Fibroblast of villous mesenchyme (primary cell): ENCODE measurements at regions not wholly inside any gene's neighbourhood (a gene's known extent, or its start where the extent isn't known, plus 50 kb on each side); places are given as distances from the start of the nearest gene placed in this dataset.
"Not testable (repeated sequence)": the region's sequence is repeated elsewhere in the genome, so short reads cannot be mapped to it uniquely, and the experiment has no call there.

ENCODE experiments used
- DNase-seq: peaks from one replicate; pipeline ENCODE4 v3.0.0-alpha.2; 2010; ENCODE audit warnings: low read depth
- H3K4me3 ChIP-seq: 2 replicates; pipeline ENCODE4 v1.5.1; 2011; ENCODE audit warnings: low read depth, mild to moderate bottlenecking, low read length
- CTCF ChIP-seq: IDR thresholded peaks from 2 replicates; pipeline ENCODE4 v1.5.1; 2012; ENCODE audit warnings: low read depth, mild to moderate bottlenecking, low read length; ENCODE audit not compliant: insufficient read depth

GRCh38 chr13:73521290-73521624 is 462.5 kb downstream of the KLF5 start:
- DNase-seq: no peak
- no peak overlapping the region for H3K4me3 ChIP-seq

GRCh38 chr13:73520566-73521289 is 461.9 kb downstream of the KLF5 start:
- H3K4me3 ChIP-seq: no peak overlapping the region
- no peak for TF ChIP-seq CTCF
- DNase-seq: no peak

More at GRCh38 chr13:73521290-73521624, 462.5 kb downstream of the KLF5 start:
- TF ChIP-seq CTCF: no peak

GRCh38 chr13:73520135-73520534 is 461.3 kb downstream of the KLF5 start:
- H3K4me3 ChIP-seq, DNase-seq: not testable (repeated sequence)

- DNase-seq: no peak
- no peak for TF ChIP-seq CTCF
- no peak overlapping the region for H3K4me3 ChIP-seq
Measured at GRCh38 chr13:73519396-73520116, 460.8 kb downstream of the KLF5 start.

GRCh38 chr13:73517766-73518165 is 459.0 kb downstream of the KLF5 start:
- TF ChIP-seq CTCF: no peak
- H3K4me3 ChIP-seq: no peak overlapping the region
- DNase-seq: no peak

GRCh38 chr13:73516731-73517130 is 457.9 kb downstream of the KLF5 start:
- H3K4me3 ChIP-seq: no peak overlapping the region
- no peak for TF ChIP-seq CTCF
- no peak for DNase-seq

GRCh38 chr13:73514208-73514607 is 455.4 kb downstream of the KLF5 start:
- no peak overlapping the region for H3K4me3 ChIP-seq
- no peak for TF ChIP-seq CTCF
- DNase-seq: no peak
